ENCODE measurements at regions not wholly inside any gene's neighbourhood (a gene's known extent, or its start where the extent isn't known, plus 50 kb on each side); places are given as distances from the start of the nearest gene placed in this dataset.

- Histone ChIP-seq H4K20me1 (ENCODE audit: insufficient read depth, low read length) (no peaks in the 10 kb centered on the region), H4K5ac (ENCODE audit: low read depth, low read length) (no peak overlapping the region), H2AK5ac (ENCODE audit: low read depth, low read length) (no peak overlapping the region), H3K27ac (ENCODE audit: insufficient read depth, low read length) (no peak overlapping the region), H2BK5ac (ENCODE audit: low read depth, low read length, poor library complexity, severe bottlenecking) (no peak overlapping the region), H3K9me3 (ENCODE audit: control insufficient read depth, insufficient read depth, low read length) (no peaks in the 10 kb centered on the region), H2BK15ac (ENCODE audit: low read depth, low read length) (no peak overlapping the region), H3K23ac (ENCODE audit: low read depth, low read length) (no peak overlapping the region), H4K91ac (ENCODE audit: insufficient read depth, low read depth, low read length) (no peak overlapping the region), H2AK9ac (replicated peaks; ENCODE audit: low read depth, low read length, poor library complexity) (no peak overlapping the region), H3K18ac (ENCODE audit: low read depth, low read length) (no peak overlapping the region), H3K9ac (ENCODE audit: low read depth, low read length) (no peak overlapping the region), H3K36me3 (ENCODE audit: control insufficient read depth, insufficient read depth, low read length) (no peaks in the 10 kb centered on the region), H3K9me1 (ENCODE audit: insufficient read depth, low read length) (no peaks in the 10 kb centered on the region), H3K79me1 (ENCODE audit: low read depth in 1 of 2, low read length in 2 of 2) (no peaks in the 10 kb centered on the region), H3K27me3 (ENCODE audit: control insufficient read depth, insufficient read depth, low read length) (no peaks in the 10 kb centered on the region), H2BK120ac (ENCODE audit: low read depth, low read length) (no peak overlapping the region), H3K4me1 (ENCODE audit: control insufficient read depth, insufficient read depth, low read length) (no peaks in the 10 kb centered on the region), H3K4me3 (ENCODE audit: insufficient read depth, low read depth, low read length) (no peak overlapping the region), H3K56ac (ENCODE audit: extremely low read depth, insufficient read depth, low read length) (no peak overlapping the region), H2BK20ac (ENCODE audit: low read depth, low read length) (no peak overlapping the region), H2AFZ (replicated peaks; ENCODE audit: low read length, poor library complexity) (no peak overlapping the region), H4K8ac (ENCODE audit: low read depth in 2 of 2, low read length in 2 of 2) (no peak overlapping the region), H3K4me2 (ENCODE audit: low read depth, low read length) (no peak overlapping the region; the same call in 1 of the 2 replicates), H3K4ac (ENCODE audit: low read depth, low read length) (no peak overlapping the region), H3K14ac (replicated peaks; ENCODE audit: low read depth, low read length) (no peak overlapping the region)
- intact Hi-C loops (cut with micrococcal nuclease) (no loop called here), in situ Hi-C loops (cut with MboI; ENCODE audit: low sequenced_read_pairs) (no loop called here), dilution Hi-C loops (cut with HindIII; ENCODE audit: low sequenced_read_pairs, unreplicated experiment) (no loop called here)
- DNase-seq (peak; percentile 83), ATAC-seq (ENCODE audit: low read depth) (peak; percentile 86)
- ChIA-PET POLR2A (ENCODE audit: unreplicated experiment) (no interaction called here), CTCF (no interaction called here)
- BruUV-seq (replicated peaks): no TSS peak
- TF ChIP-seq BHLHE40 (IDR thresholded peaks at IDR 0.05; ENCODE audit: low read depth, low read length) (peak; percentile 43; the same call in 1 of the 2 replicates), FOS (IDR thresholded peaks at IDR 0.05; ENCODE audit: low read depth, low read length) (peak; percentile 68), MXI1 (IDR thresholded peaks at IDR 0.05; ENCODE audit: borderline replicate concordance, low read depth, low read length) (no peak), MAFK (IDR thresholded peaks at IDR 0.05; ENCODE audit: low read depth, low read length) (no peak), CEBPB (IDR thresholded peaks at IDR 0.05; ENCODE audit: low read depth, low read length) (peak; percentile 56; the same call in 1 of the 2 replicates)
- WGBS, 2 experiments (ENCODE audit: extremely low coverage in 2 of 2, insufficient read length in 1 of 2): no CpG with 5 or more reads among the region's 2 CpGs
Measured at GRCh38 chrX:112341598-112341997, 259.0 kb upstream of the TRPC5 start.
